Gastrocnemius medialis (tissue), 4 donors: ENCODE measurements at regions not wholly inside any gene's neighbourhood (a gene's known extent, or its start where the extent isn't known, plus 50 kb on each side); places are given as distances from the start of the nearest gene placed in this dataset.

ENCODE experiments used
- ATAC-seq, 2 donors: fragments of 150-250 bp; one replicate each; pipeline ENCODE4 v1.9.1; 2016
- DNase-seq, 2 donors: peaks; one replicate each; pipeline ENCODE4 v3.0.0-alpha.2; 2019
- H3K27ac ChIP-seq, 4 donors: fragments of 200-600 bp; sonication (generic); 1 replicate in 1 of 4; 2 replicates in 3 of 4; pipeline ENCODE4 v1.5.1; 2016 to 2018; ENCODE audit warnings: mild to moderate bottlenecking in 2 of 4, moderate library complexity in 1 of 4
- H3K27me3 ChIP-seq, 3 donors: fragments of 200-600 bp; sonication (generic) in 2 of 3; 1 replicate in 1 of 3; 2 replicates in 2 of 3; pipeline versions ENCODE4 v1.5.1 to v1.6.0; 2016 to 2019; ENCODE audit warnings: mild to moderate bottlenecking in 1 of 3, moderate library complexity in 1 of 3
- H3K36me3 ChIP-seq, 2 donors: fragments of 200-600 bp; sonication (generic) in 1 of 2; one replicate each; pipeline ENCODE4 v1.5.1; 2017 to 2018
- H3K4me1 ChIP-seq, 2 donors: fragments of 200-600 bp; sonication (generic) in 1 of 2; one replicate each; pipeline ENCODE4 v1.5.1; 2016 to 2017; ENCODE audit warnings: mild to moderate bottlenecking in 2 of 2
- H3K4me3 ChIP-seq, 4 donors: fragments of 200-600 bp; sonication (generic) in 3 of 4; 1 replicate in 1 of 4; 2 replicates in 3 of 4; pipeline ENCODE4 v1.5.1; 2016 to 2019; ENCODE audit warnings: mild to moderate bottlenecking in 2 of 4
- H3K9me3 ChIP-seq, 3 donors: fragments of 200-600 bp; sonication (generic) in 2 of 3; 1 replicate in 1 of 3; 2 replicates in 2 of 3; pipeline ENCODE4 v1.5.1; 2016 to 2019
- POLR2A ChIP-seq, 2 donors: fragments of 450-650 bp; IDR thresholded peaks; one replicate each; pipeline ENCODE4 v1.6.1; 2017; ENCODE audit warnings: antibody characterized with exemption in 2 of 2, mild to moderate bottlenecking in 2 of 2, moderate library complexity in 2 of 2
- in situ Hi-C, 4 donors: fragments of 200-750 bp; cut with MboI; loops; one replicate each; pipeline versions ENCODE4 v1.15.0 to v1.8.0; 2017; ENCODE audit warnings: low sequenced_read_pairs in 4 of 4
- intact Hi-C: fragments of 100-400 bp; cut with DNase I; formaldehyde crosslinking; loops from one replicate; pipeline ENCODE4 v1.15.1; 2023; ENCODE audit warnings: low total_unique reads
- TF ChIP-seq, protein P1 (sequence below), 5 experiments: fragments of 450-650 bp in 3 of 5; fragments of 200-600 bp in 2 of 5; sonication (generic) in 2 of 5; IDR thresholded peaks in 4 of 5; conservative IDR thresholded peaks in 1 of 5; 1 replicate in 4 of 5; 2 replicates in 1 of 5; pipeline ENCODE4 v1.5.1; 2016 to 2019; ENCODE audit warnings: antibody characterized with exemption in 5 of 5, mild to moderate bottlenecking in 3 of 5, moderate library complexity in 3 of 5

DNA sequence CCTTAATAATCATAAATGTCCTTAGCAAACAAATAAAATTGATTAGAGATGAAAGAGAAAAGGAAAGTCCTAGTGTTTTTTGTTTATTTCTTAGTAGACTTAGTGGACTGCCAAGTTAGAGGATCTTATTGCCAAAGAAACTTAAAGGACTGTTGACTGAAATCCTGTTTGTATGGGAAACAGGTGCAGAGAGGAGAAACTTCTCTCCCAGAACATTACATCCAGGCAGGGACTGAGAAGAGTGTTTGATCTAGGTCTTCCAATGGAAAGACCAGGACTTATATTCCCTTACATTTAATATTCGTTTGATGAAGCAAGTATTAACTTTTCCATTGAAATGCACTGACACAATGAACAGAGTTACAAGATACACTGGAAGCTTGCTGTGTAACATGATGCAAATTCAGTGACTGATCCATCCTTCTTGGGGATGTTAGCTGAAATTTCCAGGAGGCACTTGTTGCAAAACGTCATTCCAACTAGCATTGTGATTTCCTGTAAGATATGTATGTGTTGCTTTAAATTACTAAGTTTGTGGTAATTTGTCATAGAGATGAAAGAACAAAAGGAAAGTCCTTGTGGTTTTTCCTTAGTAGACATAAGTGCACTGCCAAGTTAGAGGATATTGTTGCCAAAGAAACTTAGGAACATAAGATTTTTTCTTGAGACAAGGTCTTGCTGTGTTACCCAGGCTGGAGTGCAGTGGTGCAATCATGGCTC, 505.6 kb downstream of the STIM2 start:
- H3K27ac ChIP-seq: no peak overlapping the region
- ATAC-seq: no peak
- no peaks in the 10 kb centered on the region for H3K27me3 ChIP-seq
- H3K4me1 ChIP-seq: no peaks in the 10 kb centered on the region
- DNase-seq: no peak
- no peaks in the 10 kb centered on the region for H3K9me3 ChIP-seq
- in situ Hi-C loops (loop anchor here in 1 of 4 donors (10.0 kb wide), 1 partner anchor 61 kb away; no protein-coding TSS in a partner anchor), intact Hi-C loops (no loop called here)
- TF ChIP-seq, protein P1, sequence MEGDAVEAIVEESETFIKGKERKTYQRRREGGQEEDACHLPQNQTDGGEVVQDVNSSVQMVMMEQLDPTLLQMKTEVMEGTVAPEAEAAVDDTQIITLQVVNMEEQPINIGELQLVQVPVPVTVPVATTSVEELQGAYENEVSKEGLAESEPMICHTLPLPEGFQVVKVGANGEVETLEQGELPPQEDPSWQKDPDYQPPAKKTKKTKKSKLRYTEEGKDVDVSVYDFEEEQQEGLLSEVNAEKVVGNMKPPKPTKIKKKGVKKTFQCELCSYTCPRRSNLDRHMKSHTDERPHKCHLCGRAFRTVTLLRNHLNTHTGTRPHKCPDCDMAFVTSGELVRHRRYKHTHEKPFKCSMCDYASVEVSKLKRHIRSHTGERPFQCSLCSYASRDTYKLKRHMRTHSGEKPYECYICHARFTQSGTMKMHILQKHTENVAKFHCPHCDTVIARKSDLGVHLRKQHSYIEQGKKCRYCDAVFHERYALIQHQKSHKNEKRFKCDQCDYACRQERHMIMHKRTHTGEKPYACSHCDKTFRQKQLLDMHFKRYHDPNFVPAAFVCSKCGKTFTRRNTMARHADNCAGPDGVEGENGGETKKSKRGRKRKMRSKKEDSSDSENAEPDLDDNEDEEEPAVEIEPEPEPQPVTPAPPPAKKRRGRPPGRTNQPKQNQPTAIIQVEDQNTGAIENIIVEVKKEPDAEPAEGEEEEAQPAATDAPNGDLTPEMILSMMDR (IDR thresholded peaks at IDR 0.05 in 4 of 5, conservative IDR thresholded peaks at IDR 0.05 in 1 of 5): no peak
- no peak for TF ChIP-seq POLR2A (IDR thresholded peaks at IDR 0.05)
- no peaks in the 10 kb centered on the region for H3K36me3 ChIP-seq
- H3K4me3 ChIP-seq: no peak overlapping the region

DNA sequence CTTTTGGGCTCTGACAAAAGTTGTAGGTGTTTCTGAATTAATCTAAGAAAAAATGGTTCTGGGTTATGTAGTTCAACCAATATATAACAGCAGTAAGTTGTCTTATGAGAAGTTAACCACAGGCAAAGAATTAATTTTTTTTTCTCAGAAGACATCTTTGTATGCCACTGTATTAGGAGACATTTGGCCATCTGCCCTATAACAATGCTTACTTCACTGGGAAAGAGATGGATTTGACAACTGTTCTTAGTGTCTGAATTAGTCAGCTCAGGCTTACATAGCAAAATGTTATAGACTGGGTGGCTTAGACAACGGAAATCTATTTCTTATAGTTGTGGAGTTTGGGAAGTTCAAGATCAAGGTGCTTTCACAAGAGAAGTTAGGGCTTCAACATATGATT, 508.1 kb downstream of the STIM2 start:
- DNase-seq (no peak), ATAC-seq (no peak)
- no peaks in the 10 kb centered on the region for H3K9me3 ChIP-seq
- intact Hi-C loops: no loop called here
- in situ Hi-C loops: loop anchor here in 1 of 4 donors (10.0 kb wide), 1 partner anchor 64 kb away; no protein-coding TSS in a partner anchor
- H3K27ac ChIP-seq: no peak overlapping the region
- no peak for TF ChIP-seq POLR2A (IDR thresholded peaks at IDR 0.05)
- TF ChIP-seq, protein P1 (IDR thresholded peaks at IDR 0.05 in 4 of 5, conservative IDR thresholded peaks at IDR 0.05 in 1 of 5): no peak
- H3K27me3 ChIP-seq: no peaks in the 10 kb centered on the region
- H3K36me3 ChIP-seq: no peaks in the 10 kb centered on the region
- H3K4me3 ChIP-seq: no peak overlapping the region
- no peaks in the 10 kb centered on the region for H3K4me1 ChIP-seq

DNA sequence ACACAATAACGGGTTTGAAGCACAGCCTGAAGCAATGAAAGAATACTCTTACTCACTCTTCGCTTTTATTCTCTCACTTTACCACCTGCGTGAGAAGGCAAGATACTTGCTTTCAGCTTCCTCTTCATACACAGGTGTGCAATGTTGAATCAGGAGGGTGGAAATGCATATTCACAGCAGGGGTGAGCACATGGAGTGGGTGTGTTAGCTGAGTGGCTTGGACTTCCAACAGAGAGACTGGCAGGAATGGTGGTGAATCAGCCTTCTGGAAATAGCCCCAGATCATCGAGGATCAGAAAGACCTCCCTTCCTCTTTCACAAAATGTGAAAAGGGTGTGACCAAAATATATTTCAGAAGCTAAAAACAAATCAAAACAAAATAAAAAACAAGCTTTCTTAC, 521.2 kb downstream of the STIM2 start:
- in situ Hi-C loops: no loop called here
- Histone ChIP-seq H3K4me1 (no peaks in the 10 kb centered on the region), H3K9me3 (no peaks in the 10 kb centered on the region), H3K4me3 (no peak overlapping the region), H3K36me3 (no peaks in the 10 kb centered on the region), H3K27me3 (no peaks in the 10 kb centered on the region), H3K27ac (no peak overlapping the region)
- intact Hi-C loops: no loop called here
- TF ChIP-seq, protein P1 (IDR thresholded peaks at IDR 0.05 in 4 of 5, conservative IDR thresholded peaks at IDR 0.05 in 1 of 5): no peak
- no peak for TF ChIP-seq POLR2A (IDR thresholded peaks at IDR 0.05)
- no peak for DNase-seq
- ATAC-seq: no peak

DNA sequence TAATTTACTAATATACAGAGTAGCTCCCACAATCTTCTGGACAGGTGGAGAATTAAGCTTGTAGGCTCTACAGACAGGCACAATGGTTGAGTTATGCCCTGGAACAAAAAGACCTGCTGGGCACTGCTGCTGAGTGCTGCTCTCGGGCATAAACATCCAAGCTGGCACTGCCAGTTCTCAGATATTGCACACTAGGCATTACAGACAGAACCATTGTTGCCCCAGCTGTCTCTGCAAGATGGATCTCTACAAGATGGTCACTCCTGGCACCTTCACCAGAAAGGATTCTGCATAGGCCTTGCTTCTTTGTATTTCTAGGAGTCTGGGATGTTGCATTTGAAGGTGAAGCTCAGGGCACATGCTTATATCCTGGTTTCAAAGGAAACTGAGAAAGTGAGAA, 527.1 kb downstream of the STIM2 start:
- no peak for TF ChIP-seq POLR2A (IDR thresholded peaks at IDR 0.05)
- TF ChIP-seq, protein P1 (IDR thresholded peaks at IDR 0.05 in 4 of 5, conservative IDR thresholded peaks at IDR 0.05 in 1 of 5): no peak
- H3K4me1 ChIP-seq: no peaks in the 10 kb centered on the region
- no peaks in the 10 kb centered on the region for H3K9me3 ChIP-seq
- no peak overlapping the region for H3K27ac ChIP-seq
- DNase-seq (no peak), ATAC-seq (no peak)
- intact Hi-C loops: no loop called here
- H3K36me3 ChIP-seq: no peaks in the 10 kb centered on the region
- in situ Hi-C loops: no loop called here
- no peak overlapping the region for H3K4me3 ChIP-seq
- no peaks in the 10 kb centered on the region for H3K27me3 ChIP-seq

DNA sequence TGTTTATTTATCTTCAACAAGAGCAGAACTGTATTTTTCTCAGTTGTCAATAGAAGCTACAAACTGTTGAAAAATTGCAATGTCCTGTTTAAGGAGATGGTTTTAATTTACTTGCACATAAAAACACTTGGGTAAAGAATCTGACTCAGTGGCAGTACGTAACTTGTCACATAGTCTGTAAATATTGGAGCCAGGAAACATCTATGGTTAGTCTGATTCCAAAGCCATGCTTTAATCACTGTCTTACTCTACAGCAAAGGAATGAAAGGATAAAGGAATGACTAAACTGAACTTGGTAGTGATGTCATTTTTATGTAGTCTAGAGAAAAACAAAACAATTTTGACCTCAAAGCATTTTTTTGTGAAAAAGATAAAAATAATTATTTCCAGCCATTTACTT, 537.2 kb downstream of the STIM2 start:
- Histone ChIP-seq H3K27me3 (no peaks in the 10 kb centered on the region), H3K9me3 (no peaks in the 10 kb centered on the region), H3K27ac (no peak overlapping the region), H3K36me3 (no peaks in the 10 kb centered on the region), H3K4me1 (no peaks in the 10 kb centered on the region), H3K4me3 (no peak overlapping the region)
- DNase-seq: no peak
- intact Hi-C loops: no loop called here
- in situ Hi-C loops: no loop called here
- ATAC-seq: no peak
- TF ChIP-seq, protein P1 (IDR thresholded peaks at IDR 0.05 in 4 of 5, conservative IDR thresholded peaks at IDR 0.05 in 1 of 5): no peak
- TF ChIP-seq POLR2A (IDR thresholded peaks at IDR 0.05): no peak
